ENCODE measurements at regions not wholly inside any gene's neighbourhood (a gene's known extent, or its start where the extent isn't known, plus 50 kb on each side); places are given as distances from the start of the nearest gene placed in this dataset.
"Not testable (repeated sequence)": the region's sequence is repeated elsewhere in the genome, so short reads cannot be mapped to it uniquely, and the experiment has no call there.

DNA sequence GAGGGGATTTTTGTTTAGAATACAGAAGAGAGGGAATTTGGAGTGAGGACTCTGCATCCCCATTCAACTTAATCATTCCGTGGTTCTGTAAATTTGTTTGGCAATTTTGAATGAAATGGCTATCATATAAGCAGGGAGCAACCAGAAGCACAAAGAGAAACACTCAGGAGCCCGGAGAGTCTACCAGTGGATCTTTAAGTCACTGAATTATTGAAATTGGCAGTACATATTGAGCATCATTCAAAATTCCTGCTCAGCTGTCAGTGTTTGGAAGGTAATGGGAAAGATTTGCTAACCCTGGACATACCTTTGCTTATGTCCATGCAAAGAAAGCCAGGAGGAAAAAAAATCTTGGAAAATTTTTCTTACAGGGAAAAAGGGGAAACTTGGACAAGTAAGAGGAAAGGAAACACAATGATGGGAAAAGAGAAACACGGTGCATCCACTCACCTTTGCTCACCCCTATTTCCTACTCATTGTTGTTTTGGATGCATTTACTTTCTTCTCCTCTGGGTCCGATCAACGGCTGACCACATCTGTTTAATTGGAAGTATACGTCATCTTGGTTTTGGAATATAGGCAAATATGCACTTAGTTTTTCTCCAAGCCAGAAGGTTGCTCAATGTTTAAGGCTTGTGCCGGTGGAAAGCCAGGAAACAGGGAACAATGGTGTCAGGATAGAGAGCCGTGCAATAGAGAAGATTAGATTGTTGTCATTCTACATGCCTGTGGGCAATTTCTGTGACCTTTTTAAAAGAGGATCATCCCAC is 243.0 kb upstream of the LYPLAL1 start:
- no peak overlapping the region for H3K27ac ChIP-seq
- DNase-seq: no peak
- intact Hi-C loops (cut with DNase I): no loop called here
- TF ChIP-seq POLR2A (IDR thresholded peaks at IDR 0.05) (no peak), CTCF (IDR thresholded peaks at IDR 0.05) (no peak)
- H3K9me3 ChIP-seq: peaks cover 0 to 6% (median 0%) of the 10 kb centered on the region in 3 donors
- H3K4me3 ChIP-seq: no peak overlapping the region
- no peaks in the 10 kb centered on the region for H3K4me1 ChIP-seq
- WGBS, 2 donors: 38 to 55% methylated on average over 8 of the region's 8 CpGs
- no peaks in the 10 kb centered on the region for H3K27me3 ChIP-seq
- no peaks in the 10 kb centered on the region for H3K36me3 ChIP-seq

DNA sequence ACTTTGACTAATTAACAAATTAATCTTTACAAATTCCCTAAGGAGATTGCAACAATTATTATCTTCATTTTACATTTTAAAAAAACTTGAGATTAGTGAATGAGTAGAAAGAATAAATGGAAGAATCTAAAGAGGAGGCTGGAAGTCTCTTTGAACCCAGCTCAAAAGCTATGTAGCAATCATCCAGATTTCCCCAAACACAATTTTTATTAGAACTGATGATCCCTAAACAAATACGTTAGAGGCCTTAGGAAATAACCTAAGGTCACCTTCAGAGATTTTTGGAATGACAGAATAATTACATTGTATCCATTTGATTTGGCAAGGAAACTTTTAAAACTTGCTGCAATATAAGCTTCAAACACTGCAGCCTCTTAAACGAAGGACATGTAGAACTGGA is 242.4 kb upstream of the LYPLAL1 start:
- H3K4me3 ChIP-seq: no peak overlapping the region
- no peak overlapping the region for H3K27ac ChIP-seq
- H3K36me3 ChIP-seq: no peaks in the 10 kb centered on the region
- intact Hi-C loops (cut with DNase I): no loop called here
- H3K9me3 ChIP-seq: peaks cover 0 to 6% (median 0%) of the 10 kb centered on the region in 3 donors
- H3K27me3 ChIP-seq: no peaks in the 10 kb centered on the region
- WGBS, 2 donors: 48 to 60% methylated on average over 2 of the region's 2 CpGs
- no peak for TF ChIP-seq POLR2A (IDR thresholded peaks at IDR 0.05)
- no peak for TF ChIP-seq CTCF (IDR thresholded peaks at IDR 0.05)
- H3K4me1 ChIP-seq: no peaks in the 10 kb centered on the region
- DNase-seq: no peak

GRCh38 chr1:218933513-218933912 is 240.2 kb upstream of the LYPLAL1 start:
- H3K27ac ChIP-seq: no peak overlapping the region
- no peak for DNase-seq
- no peaks in the 10 kb centered on the region for H3K36me3 ChIP-seq
- TF ChIP-seq POLR2A (IDR thresholded peaks at IDR 0.05): no peak
- intact Hi-C loops (cut with DNase I): no loop called here
- H3K27me3 ChIP-seq: no peaks in the 10 kb centered on the region
- no peaks in the 10 kb centered on the region for H3K4me1 ChIP-seq
- H3K4me3 ChIP-seq: no peak overlapping the region
- 27 to 45% methylated on average over 1 of the region's 1 CpG for WGBS, 2 donors
- peaks cover 0 to 6% (median 0%) of the 10 kb centered on the region in 3 donors for H3K9me3 ChIP-seq

DNA sequence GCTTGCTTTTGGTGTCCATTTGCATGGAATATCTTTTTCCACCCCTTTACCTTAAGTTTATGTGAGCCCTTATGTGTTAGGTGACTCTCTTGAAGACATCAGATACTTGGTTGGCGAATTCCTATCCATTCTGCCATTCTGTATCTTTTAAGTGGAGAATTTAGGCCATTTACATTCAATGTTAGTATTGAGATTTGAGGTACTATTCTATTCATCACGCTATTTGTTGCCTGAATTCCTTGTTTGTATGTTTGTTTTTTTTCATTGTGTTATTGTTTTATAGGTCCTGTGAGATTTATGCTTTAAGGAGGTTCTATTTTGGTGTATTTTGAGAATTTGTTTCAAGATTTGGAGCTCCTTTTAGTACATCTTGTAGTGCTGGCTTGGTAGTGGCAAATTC is 238.3 kb upstream of the LYPLAL1 start:
- H3K27me3 ChIP-seq; H3K27ac ChIP-seq; H3K4me3 ChIP-seq; DNase-seq; intact Hi-C loops (cut with DNase I); H3K4me1 ChIP-seq; H3K36me3 ChIP-seq; H3K9me3 ChIP-seq: not testable (repeated sequence)
- 60 to 86% methylated on average over 2 of the region's 2 CpGs for WGBS, 2 donors

DNA sequence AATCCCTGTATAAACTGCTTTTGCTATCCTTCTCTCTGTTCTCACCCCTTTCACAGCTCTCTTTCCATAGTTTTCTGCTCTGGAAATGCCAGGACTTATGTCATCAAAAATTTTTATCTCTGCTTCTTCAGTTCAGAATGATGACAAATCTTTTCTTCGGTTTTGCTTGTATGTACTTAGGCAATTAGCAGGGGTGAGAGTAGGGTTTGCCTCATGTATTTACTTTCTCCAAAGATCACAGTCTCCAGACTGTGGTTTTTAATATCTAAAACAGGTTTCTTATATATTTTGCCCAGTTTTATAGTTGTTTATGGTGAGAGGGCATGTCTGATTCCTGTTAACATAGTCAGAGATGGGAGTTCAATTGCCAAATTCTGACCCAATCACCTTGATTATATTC is 235.4 kb upstream of the LYPLAL1 start:
- Histone ChIP-seq H3K27me3 (no peaks in the 10 kb centered on the region), H3K9me3 (peaks cover 0 to 6% (median 0%) of the 10 kb centered on the region in 3 donors), H3K4me1 (peaks cover 0 to 9% (median 0%) of the 10 kb centered on the region in 3 donors), H3K36me3 (no peaks in the 10 kb centered on the region), H3K27ac (no peak overlapping the region), H3K4me3 (no peak overlapping the region)
- intact Hi-C loops (cut with DNase I): no loop called here
- DNase-seq: no peak
- WGBS, 2 donors: 0% methylated on average over 1 of the region's 1 CpG
- TF ChIP-seq POLR2A (IDR thresholded peaks at IDR 0.05) (no peak), CTCF (IDR thresholded peaks at IDR 0.05) (no peak)

DNA sequence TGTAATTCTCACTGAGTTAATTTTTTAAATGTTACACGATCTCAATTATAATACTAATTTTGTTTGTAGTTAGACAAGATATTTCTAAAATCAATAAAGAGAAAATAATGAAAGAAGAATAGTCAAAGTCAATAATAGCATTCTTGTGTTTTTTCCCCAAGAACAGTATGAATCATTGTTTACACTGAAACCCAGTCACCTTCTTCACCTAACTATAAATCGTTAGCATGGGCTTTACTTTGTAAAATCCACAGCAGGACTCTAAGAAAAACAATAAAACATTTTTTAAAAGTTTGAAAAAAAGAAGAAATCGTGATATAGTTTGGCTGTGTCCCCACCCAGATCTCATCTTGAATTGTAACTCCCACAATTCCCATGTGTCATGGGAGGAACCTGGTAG is 234.6 kb upstream of the LYPLAL1 start:
- no peaks in the 10 kb centered on the region for H3K27me3 ChIP-seq
- H3K4me1 ChIP-seq: peaks cover 0 to 9% (median 0%) of the 10 kb centered on the region in 3 donors
- H3K36me3 ChIP-seq: no peaks in the 10 kb centered on the region
- intact Hi-C loops (cut with DNase I): no loop called here
- no peak overlapping the region for H3K4me3 ChIP-seq
- WGBS, 2 donors: 44 to 45% methylated on average over 3 of the region's 3 CpGs
- no peak for TF ChIP-seq POLR2A (IDR thresholded peaks at IDR 0.05)
- TF ChIP-seq CTCF (IDR thresholded peaks at IDR 0.05): no peak
- no peak overlapping the region for H3K27ac ChIP-seq
- H3K9me3 ChIP-seq: peaks cover 0 to 6% (median 0%) of the 10 kb centered on the region in 3 donors
- DNase-seq: no peak

Measured in esophagus squamous epithelium (tissue), 5 donors.